ENCODE measurements at regions not wholly inside any gene's neighbourhood (a gene's known extent, or its start where the extent isn't known, plus 50 kb on each side); places are given as distances from the start of the nearest gene placed in this dataset.

DNA sequence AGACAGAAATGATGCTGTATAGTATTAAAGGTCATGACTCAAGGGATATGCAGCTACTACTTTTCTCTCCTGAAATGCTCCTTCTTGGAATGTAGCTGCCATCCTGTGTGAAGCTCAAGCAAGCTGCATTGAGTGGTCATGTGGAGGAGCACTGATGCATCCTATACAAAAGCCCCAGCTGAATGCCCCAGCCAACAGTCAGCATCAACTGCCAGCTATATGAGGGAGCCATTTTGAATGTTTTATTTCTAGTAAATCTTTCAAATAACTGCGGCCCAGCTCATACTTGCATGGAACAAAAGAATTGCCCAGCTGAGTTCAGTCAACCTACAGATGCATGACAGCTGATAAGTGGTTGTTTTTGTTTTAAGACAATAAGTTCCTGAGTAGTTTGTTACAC is 165.0 kb upstream of the GEMIN8 start:
- H3K4me1 ChIP-seq (ENCODE audit: control extremely low read depth in 1 of 4, control insufficient read depth in 4 of 4, insufficient read depth in 4 of 4, low read length in 3 of 4): no peaks in the 10 kb centered on the region
- H3K9me3 ChIP-seq (ENCODE audit: control extremely low read depth in 1 of 5, control insufficient read depth in 4 of 5, insufficient read depth in 2 of 5, low read depth in 1 of 5, low read length in 4 of 5): peaks cover 0 to 2% (median 0%) of the 10 kb centered on the region in 5 experiments
- no peak overlapping the region for H3K27ac ChIP-seq (ENCODE audit: insufficient read depth in 1 of 2, low read depth in 1 of 2, low read length in 2 of 2, poor library complexity in 1 of 2, severe bottlenecking in 2 of 2)
- DNase-seq: no peak
- H3K36me3 ChIP-seq (ENCODE audit: control insufficient read depth in 4 of 4, insufficient read depth in 4 of 4, low read length in 3 of 4): no peaks in the 10 kb centered on the region
- H3K27me3 ChIP-seq (replicated peaks in 2 of 5; ENCODE audit: control insufficient read depth in 4 of 5, insufficient read depth in 5 of 5, low read length in 4 of 5): no peaks in the 10 kb centered on the region
- ChIA-PET POLR2A (no interaction called here), CTCF (no interaction called here)
- WGBS (ENCODE audit: insufficient coverage): 86% methylated on average over 1 of the region's 1 CpG
- H3K4me3 ChIP-seq (ENCODE audit: control insufficient read depth in 1 of 7, extremely low read depth in 1 of 7, insufficient read depth in 4 of 7, low read depth in 2 of 7, low read length in 6 of 7): no peak overlapping the region

DNA sequence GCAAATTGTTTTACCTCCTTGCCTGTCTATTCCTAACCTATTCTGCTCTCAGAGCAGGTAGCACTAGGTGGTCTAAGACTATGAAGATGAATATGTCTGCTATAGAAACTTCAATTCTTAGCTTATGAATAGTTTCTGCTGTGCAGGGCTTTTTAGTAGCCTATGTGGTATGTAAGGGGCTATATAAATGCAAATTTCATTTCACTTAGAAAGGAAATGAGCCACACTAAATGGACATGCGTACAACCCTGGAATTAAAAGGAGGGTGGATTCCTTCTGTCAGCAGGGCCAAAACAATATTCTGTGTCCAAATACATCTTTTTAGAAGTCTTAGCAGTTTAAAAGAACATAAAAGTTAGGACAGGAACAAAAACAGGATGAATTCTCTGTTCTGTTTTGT is 163.9 kb upstream of the GEMIN8 start:
- no peaks in the 10 kb centered on the region for H3K36me3 ChIP-seq (ENCODE audit: control insufficient read depth in 4 of 4, insufficient read depth in 4 of 4, low read length in 3 of 4)
- POLR2A ChIA-PET: no interaction called here
- CTCF ChIA-PET: no interaction called here
- no peaks in the 10 kb centered on the region for H3K27me3 ChIP-seq (replicated peaks in 2 of 5; ENCODE audit: control insufficient read depth in 4 of 5, insufficient read depth in 5 of 5, low read length in 4 of 5)
- 100% methylated on average over 1 of the region's 1 CpG for WGBS (ENCODE audit: insufficient coverage)
- no peak for DNase-seq
- no peak overlapping the region for H3K27ac ChIP-seq (ENCODE audit: insufficient read depth in 1 of 2, low read depth in 1 of 2, low read length in 2 of 2, poor library complexity in 1 of 2, severe bottlenecking in 2 of 2)
- peaks cover 0 to 2% (median 0%) of the 10 kb centered on the region in 5 experiments for H3K9me3 ChIP-seq (ENCODE audit: control extremely low read depth in 1 of 5, control insufficient read depth in 4 of 5, insufficient read depth in 2 of 5, low read depth in 1 of 5, low read length in 4 of 5)
- H3K4me1 ChIP-seq (ENCODE audit: control extremely low read depth in 1 of 4, control insufficient read depth in 4 of 4, insufficient read depth in 4 of 4, low read length in 3 of 4): no peaks in the 10 kb centered on the region
- no peak overlapping the region for H3K4me3 ChIP-seq (ENCODE audit: control insufficient read depth in 1 of 7, extremely low read depth in 1 of 7, insufficient read depth in 4 of 7, low read depth in 2 of 7, low read length in 6 of 7)

DNA sequence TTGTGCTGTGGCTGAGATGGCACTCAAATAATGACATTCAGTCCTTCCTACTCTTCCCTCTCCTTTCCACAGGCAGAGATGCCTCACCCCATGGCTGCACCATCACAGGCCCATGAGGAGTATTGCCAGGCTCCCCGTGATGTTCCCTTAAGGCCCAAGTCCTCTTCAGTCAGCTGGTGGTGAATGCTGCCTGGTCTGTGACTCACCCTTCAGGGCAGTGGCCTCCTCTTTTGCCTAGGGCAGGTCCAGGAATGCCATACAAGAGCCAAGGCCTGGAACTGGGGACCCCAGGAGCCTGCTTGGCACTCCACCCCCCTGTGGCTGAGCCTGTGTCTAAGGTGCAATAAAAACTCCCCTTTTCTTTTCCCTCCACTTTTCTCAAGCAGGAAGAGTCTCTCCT is 144.2 kb upstream of the GEMIN8 start:
- ChIA-PET POLR2A (no interaction called here), CTCF (no interaction called here)
- H3K4me3 ChIP-seq (ENCODE audit: control insufficient read depth in 1 of 7, extremely low read depth in 1 of 7, insufficient read depth in 4 of 7, low read depth in 2 of 7, low read length in 6 of 7): no peak overlapping the region
- peaks cover 0 to under 1% (median 0%) of the 10 kb centered on the region in 5 experiments for H3K27me3 ChIP-seq (replicated peaks in 2 of 5; ENCODE audit: control insufficient read depth in 4 of 5, insufficient read depth in 5 of 5, low read length in 4 of 5)
- no peak overlapping the region for H3K27ac ChIP-seq (ENCODE audit: insufficient read depth in 1 of 2, low read depth in 1 of 2, low read length in 2 of 2, poor library complexity in 1 of 2, severe bottlenecking in 2 of 2)
- 43% methylated on average over 1 of the region's 1 CpG for WGBS (ENCODE audit: insufficient coverage)
- no peaks in the 10 kb centered on the region for H3K36me3 ChIP-seq (ENCODE audit: control insufficient read depth in 4 of 4, insufficient read depth in 4 of 4, low read length in 3 of 4)
- H3K4me1 ChIP-seq (ENCODE audit: control extremely low read depth in 1 of 4, control insufficient read depth in 4 of 4, insufficient read depth in 4 of 4, low read length in 3 of 4): no peaks in the 10 kb centered on the region
- no peaks in the 10 kb centered on the region for H3K9me3 ChIP-seq (ENCODE audit: control extremely low read depth in 1 of 5, control insufficient read depth in 4 of 5, insufficient read depth in 2 of 5, low read depth in 1 of 5, low read length in 4 of 5)
- no peak for DNase-seq

DNA sequence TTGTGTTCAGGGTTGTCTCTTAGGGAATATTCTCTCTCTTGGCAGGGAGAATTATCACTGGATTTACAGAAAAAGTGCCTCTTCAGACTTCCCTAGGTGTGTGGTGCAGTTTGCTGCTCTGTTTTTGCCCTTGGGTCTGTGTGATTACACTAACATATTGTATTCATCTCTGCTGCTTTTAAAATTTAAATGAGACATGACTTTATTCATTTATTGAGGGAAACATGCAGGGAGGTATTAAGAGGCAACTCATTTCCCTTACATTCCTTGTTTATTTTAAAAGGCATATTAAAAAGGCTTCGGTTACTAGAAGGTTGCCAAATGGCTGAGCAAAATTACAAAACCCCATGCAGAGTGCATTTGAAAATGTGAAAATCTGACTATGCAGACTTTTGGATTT is 135.1 kb upstream of the GEMIN8 start:
- WGBS (ENCODE audit: insufficient coverage): no CpG with 5 or more reads among the region's 1 CpG
- no peaks in the 10 kb centered on the region for H3K4me1 ChIP-seq (ENCODE audit: control extremely low read depth in 1 of 4, control insufficient read depth in 4 of 4, insufficient read depth in 4 of 4, low read length in 3 of 4)
- H3K9me3 ChIP-seq (ENCODE audit: control extremely low read depth in 1 of 5, control insufficient read depth in 4 of 5, insufficient read depth in 2 of 5, low read depth in 1 of 5, low read length in 4 of 5): no peaks in the 10 kb centered on the region
- no peak overlapping the region for H3K27ac ChIP-seq (ENCODE audit: insufficient read depth in 1 of 2, low read depth in 1 of 2, low read length in 2 of 2, poor library complexity in 1 of 2, severe bottlenecking in 2 of 2)
- H3K36me3 ChIP-seq (ENCODE audit: control insufficient read depth in 4 of 4, insufficient read depth in 4 of 4, low read length in 3 of 4): no peaks in the 10 kb centered on the region
- no peak for DNase-seq
- H3K27me3 ChIP-seq (replicated peaks in 2 of 5; ENCODE audit: control insufficient read depth in 4 of 5, insufficient read depth in 5 of 5, low read length in 4 of 5): no peaks in the 10 kb centered on the region
- ChIA-PET CTCF (no interaction called here), POLR2A (no interaction called here)
- no peak overlapping the region for H3K4me3 ChIP-seq (ENCODE audit: control insufficient read depth in 1 of 7, extremely low read depth in 1 of 7, insufficient read depth in 4 of 7, low read depth in 2 of 7, low read length in 6 of 7)

DNA sequence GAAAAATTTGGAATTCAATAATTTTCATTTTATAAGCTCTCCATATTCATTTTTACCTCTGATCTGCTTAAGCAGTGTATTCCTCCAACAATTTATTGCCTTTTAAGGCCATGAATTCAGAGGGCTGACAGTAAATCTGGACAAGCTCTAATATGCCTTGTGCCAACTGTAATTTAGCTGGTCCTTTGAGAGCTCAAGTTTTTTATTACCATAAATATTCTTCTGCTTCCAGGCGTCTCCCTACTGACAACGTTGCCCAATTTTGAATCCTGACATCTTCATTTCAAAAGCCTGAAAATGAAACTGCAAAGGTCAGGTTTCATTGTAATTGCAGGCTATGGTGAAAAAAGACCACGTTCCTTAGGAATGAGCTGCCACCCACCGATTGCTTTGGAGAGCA is 95.8 kb upstream of the GEMIN8 start:
- WGBS (ENCODE audit: insufficient coverage): 67% methylated on average over 4 of the region's 4 CpGs
- CTCF ChIA-PET: no interaction called here

DNA sequence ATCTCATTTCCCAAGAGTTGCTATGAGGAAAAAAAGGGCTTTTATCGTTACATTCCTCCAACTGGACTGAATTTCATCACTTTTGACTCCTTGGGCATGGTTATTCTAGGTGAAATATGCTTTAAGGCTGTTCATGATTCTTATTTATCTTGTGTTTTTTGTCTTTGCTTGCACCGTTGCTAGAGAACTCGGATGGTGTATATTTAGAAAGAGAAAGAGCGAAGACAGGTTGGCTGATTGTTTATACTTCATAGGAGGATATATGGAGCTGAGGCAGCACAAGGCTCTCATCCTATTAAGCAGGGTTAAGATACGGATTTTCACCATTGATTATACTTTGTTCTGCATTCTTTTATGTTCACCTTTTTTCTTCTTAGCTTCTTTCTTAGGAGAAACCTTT is 94.9 kb upstream of the GEMIN8 start:
- Histone ChIP-seq H3K27ac (ENCODE audit: insufficient read depth in 1 of 2, low read depth in 1 of 2, low read length in 2 of 2, poor library complexity in 1 of 2, severe bottlenecking in 2 of 2) (no peak overlapping the region), H3K4me1 (ENCODE audit: control extremely low read depth in 1 of 4, control insufficient read depth in 4 of 4, insufficient read depth in 4 of 4, low read length in 3 of 4) (no peaks in the 10 kb centered on the region), H3K27me3 (replicated peaks in 2 of 5; ENCODE audit: control insufficient read depth in 4 of 5, insufficient read depth in 5 of 5, low read length in 4 of 5) (peaks cover 0 to 8% (median 0%) of the 10 kb centered on the region in 5 experiments), H3K9me3 (ENCODE audit: control extremely low read depth in 1 of 5, control insufficient read depth in 4 of 5, insufficient read depth in 2 of 5, low read depth in 1 of 5, low read length in 4 of 5) (no peaks in the 10 kb centered on the region), H3K36me3 (ENCODE audit: control insufficient read depth in 4 of 4, insufficient read depth in 4 of 4, low read length in 3 of 4) (no peaks in the 10 kb centered on the region), H3K4me3 (ENCODE audit: control insufficient read depth in 1 of 7, extremely low read depth in 1 of 7, insufficient read depth in 4 of 7, low read depth in 2 of 7, low read length in 6 of 7) (no peak overlapping the region)
- 80% methylated on average over 3 of the region's 5 CpGs for WGBS (ENCODE audit: insufficient coverage)
- ChIA-PET POLR2A (no interaction called here), CTCF (no interaction called here)
- DNase-seq: no peak

More for the DNA sequence above, 95.8 kb upstream of the GEMIN8 start:
- Histone ChIP-seq H3K9me3 (ENCODE audit: control extremely low read depth in 1 of 5, control insufficient read depth in 4 of 5, insufficient read depth in 2 of 5, low read depth in 1 of 5, low read length in 4 of 5) (no peaks in the 10 kb centered on the region), H3K27ac (ENCODE audit: insufficient read depth in 1 of 2, low read depth in 1 of 2, low read length in 2 of 2, poor library complexity in 1 of 2, severe bottlenecking in 2 of 2) (no peak overlapping the region), H3K4me3 (ENCODE audit: control insufficient read depth in 1 of 7, extremely low read depth in 1 of 7, insufficient read depth in 4 of 7, low read depth in 2 of 7, low read length in 6 of 7) (no peak overlapping the region), H3K4me1 (ENCODE audit: control extremely low read depth in 1 of 4, control insufficient read depth in 4 of 4, insufficient read depth in 4 of 4, low read length in 3 of 4) (no peaks in the 10 kb centered on the region), H3K27me3 (replicated peaks in 2 of 5; ENCODE audit: control insufficient read depth in 4 of 5, insufficient read depth in 5 of 5, low read length in 4 of 5) (peaks cover 0 to 7% (median 0%) of the 10 kb centered on the region in 5 experiments), H3K36me3 (ENCODE audit: control insufficient read depth in 4 of 4, insufficient read depth in 4 of 4, low read length in 3 of 4) (no peaks in the 10 kb centered on the region)
- POLR2A ChIA-PET: no interaction called here
- no peak for DNase-seq

DNA sequence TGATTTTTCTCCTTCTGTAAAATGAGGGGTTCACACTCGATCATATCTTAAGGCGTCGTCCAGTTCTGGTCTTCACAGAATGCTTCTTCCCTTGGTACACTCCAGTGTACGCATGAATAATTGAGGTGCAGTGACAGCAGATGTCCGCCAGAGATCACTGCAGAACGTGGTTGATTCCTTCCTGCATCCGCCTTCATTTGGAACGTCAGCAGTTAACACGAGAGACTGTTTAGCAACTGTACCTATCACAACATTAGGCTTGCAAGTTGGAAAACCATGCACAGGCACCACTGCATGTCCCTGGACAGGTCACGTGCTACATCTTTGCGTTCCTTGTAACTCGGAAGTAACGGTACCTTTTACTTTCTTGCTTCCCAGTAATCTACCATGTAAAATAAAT is 66.0 kb upstream of the GEMIN8 start:
- 14% methylated on average over 13 of the region's 13 CpGs for WGBS (ENCODE audit: insufficient coverage)
- CTCF ChIA-PET: no interaction called here
- POLR2A ChIA-PET: no interaction called here
- H3K36me3 ChIP-seq (ENCODE audit: control insufficient read depth in 4 of 4, insufficient read depth in 4 of 4, low read length in 3 of 4): no peaks in the 10 kb centered on the region
- no peaks in the 10 kb centered on the region for H3K4me1 ChIP-seq (ENCODE audit: control extremely low read depth in 1 of 4, control insufficient read depth in 4 of 4, insufficient read depth in 4 of 4, low read length in 3 of 4)
- peaks cover 0 to 15% (median 0%) of the 10 kb centered on the region in 5 experiments for H3K27me3 ChIP-seq (replicated peaks in 2 of 5; ENCODE audit: control insufficient read depth in 4 of 5, insufficient read depth in 5 of 5, low read length in 4 of 5)
- no peaks in the 10 kb centered on the region for H3K9me3 ChIP-seq (ENCODE audit: control extremely low read depth in 1 of 5, control insufficient read depth in 4 of 5, insufficient read depth in 2 of 5, low read depth in 1 of 5, low read length in 4 of 5)
- peak overlapping the region in 1 of 7 experiments; percentile 52 for H3K4me3 ChIP-seq (ENCODE audit: control insufficient read depth in 1 of 7, extremely low read depth in 1 of 7, insufficient read depth in 4 of 7, low read depth in 2 of 7, low read length in 6 of 7)
- DNase-seq: peak; percentile 36 to 68 (median 67)
- no peak overlapping the region for H3K27ac ChIP-seq (ENCODE audit: insufficient read depth in 1 of 2, low read depth in 1 of 2, low read length in 2 of 2, poor library complexity in 1 of 2, severe bottlenecking in 2 of 2)

Measured in common myeloid progenitor, CD34-positive (primary cell).